ENCODE measurements at regions not wholly inside any gene's neighbourhood (a gene's known extent, or its start where the extent isn't known, plus 50 kb on each side); places are given as distances from the start of the nearest gene placed in this dataset.

DNA sequence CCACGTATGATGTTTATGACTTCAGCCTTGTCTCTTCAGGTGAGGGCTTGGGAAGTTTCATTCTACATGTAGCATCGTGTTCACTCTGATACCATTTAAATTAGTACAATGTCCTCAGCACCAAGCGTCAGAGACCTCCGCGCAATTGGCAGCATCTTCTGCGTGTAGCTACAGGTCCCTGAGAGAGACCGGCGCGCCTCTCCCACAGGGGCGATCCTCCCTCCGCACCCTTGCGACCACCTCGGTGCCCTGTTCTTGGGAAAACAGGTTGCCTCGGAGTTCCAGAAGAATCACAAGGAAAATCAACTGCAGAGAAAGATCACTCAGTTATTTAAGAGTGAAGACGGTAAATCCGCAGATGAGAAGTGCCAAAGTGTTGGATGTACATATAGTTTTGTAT is 206.2 kb downstream of the GATA3 start:
- Histone ChIP-seq H3K27me3 (peaks cover 0 to 15% (median 0%) of the 10 kb centered on the region in 3 donors), H3K4me3 (no peak overlapping the region), H3K4me1 (no peaks in the 10 kb centered on the region), H3K27ac (no peak overlapping the region), H3K36me3 (no peaks in the 10 kb centered on the region), H3K9me3 (no peaks in the 10 kb centered on the region)
- TF ChIP-seq POLR2A (IDR thresholded peaks at IDR 0.05) (no peak), EP300 (IDR thresholded peaks at IDR 0.05) (no peak), POLR2AphosphoS5 (IDR thresholded peaks at IDR 0.05) (no peak), CTCF (IDR thresholded peaks at IDR 0.05) (no peak)
- DNase-seq = no peak
- intact Hi-C loops (cut with DNase I) = no loop called here
- WGBS, 2 donors = 91 to 93% methylated on average over 16 of the region's 16 CpGs

DNA sequence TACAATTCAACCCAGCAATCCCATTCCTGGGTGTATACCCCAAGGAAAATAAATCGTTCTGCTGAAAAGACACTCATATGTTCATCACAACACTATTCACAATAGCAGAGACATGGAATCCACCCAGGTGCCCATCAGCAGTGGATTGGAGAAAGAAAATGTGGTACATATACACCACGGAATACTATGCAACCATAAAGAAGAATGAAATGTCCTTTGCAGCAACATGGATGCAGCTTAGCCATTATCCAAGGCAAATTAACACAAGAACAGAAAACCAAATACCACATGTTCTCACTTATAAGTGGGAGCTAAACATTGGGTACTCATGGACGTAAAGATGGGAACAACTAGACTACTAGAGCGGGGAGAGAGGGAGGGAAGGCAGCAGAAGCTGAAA is 207.8 kb downstream of the GATA3 start:
- no peak for DNase-seq
- no peaks in the 10 kb centered on the region for H3K4me1 ChIP-seq
- no peak overlapping the region for H3K4me3 ChIP-seq
- H3K27me3 ChIP-seq = peaks cover 0 to 15% (median 0%) of the 10 kb centered on the region in 3 donors
- intact Hi-C loops (cut with DNase I) = no loop called here
- no peaks in the 10 kb centered on the region for H3K36me3 ChIP-seq
- no peak overlapping the region for H3K27ac ChIP-seq
- no peaks in the 10 kb centered on the region for H3K9me3 ChIP-seq
- TF ChIP-seq CTCF (IDR thresholded peaks at IDR 0.05) (no peak), POLR2A (IDR thresholded peaks at IDR 0.05) (no peak), POLR2AphosphoS5 (IDR thresholded peaks at IDR 0.05) (no peak), EP300 (IDR thresholded peaks at IDR 0.05) (no peak)
- WGBS, 2 donors = 91 to 93% methylated on average over 4 of the region's 4 CpGs

DNA sequence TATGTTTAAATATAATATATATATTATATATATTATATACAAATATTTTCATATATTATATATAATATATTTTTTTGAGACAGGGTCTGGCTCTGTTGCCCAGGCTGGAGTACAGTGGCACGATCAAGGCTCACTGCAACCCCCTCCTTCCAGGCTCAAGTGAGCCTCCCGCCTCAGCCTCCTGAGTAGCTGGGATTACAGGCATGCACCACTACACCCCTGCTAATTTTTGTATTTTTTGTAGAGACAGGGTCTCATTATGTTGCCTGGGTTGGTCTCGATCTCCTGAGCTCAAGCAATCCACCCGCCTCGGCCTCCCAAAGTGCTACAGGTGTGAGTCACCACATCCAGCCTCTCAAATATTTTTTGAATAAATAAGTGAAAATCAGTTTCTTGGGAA is 215.5 kb downstream of the GATA3 start:
- intact Hi-C loops (cut with DNase I) = no loop called here
- H3K27me3 ChIP-seq = no peaks in the 10 kb centered on the region
- 92 to 97% methylated on average over 5 of the region's 5 CpGs for WGBS, 2 donors
- no peak for DNase-seq
- H3K27ac ChIP-seq = no peak overlapping the region
- H3K9me3 ChIP-seq = no peaks in the 10 kb centered on the region
- no peak overlapping the region for H3K4me3 ChIP-seq
- H3K36me3 ChIP-seq = no peaks in the 10 kb centered on the region
- TF ChIP-seq CTCF (IDR thresholded peaks at IDR 0.05) (no peak), POLR2A (IDR thresholded peaks at IDR 0.05) (no peak), POLR2AphosphoS5 (IDR thresholded peaks at IDR 0.05) (no peak), EP300 (IDR thresholded peaks at IDR 0.05) (no peak)
- H3K4me1 ChIP-seq = no peaks in the 10 kb centered on the region

GRCh38 chr10:8272794-8273425 is 218.4 kb downstream of the GATA3 start:
- intact Hi-C loops (cut with DNase I) = no loop called here
- Histone ChIP-seq H3K27ac (no peak overlapping the region), H3K4me3 (no peak overlapping the region), H3K4me1 (no peaks in the 10 kb centered on the region), H3K36me3 (no peaks in the 10 kb centered on the region), H3K27me3 (no peaks in the 10 kb centered on the region), H3K9me3 (no peaks in the 10 kb centered on the region)
- 63 to 77% methylated on average over 10 of the region's 10 CpGs for WGBS, 2 donors
- TF ChIP-seq POLR2A (IDR thresholded peaks at IDR 0.05) (no peak), POLR2AphosphoS5 (IDR thresholded peaks at IDR 0.05) (no peak), CTCF (IDR thresholded peaks at IDR 0.05) (no peak), EP300 (IDR thresholded peaks at IDR 0.05) (no peak)
- DNase-seq = no peak

- no peaks in the 10 kb centered on the region for H3K9me3 ChIP-seq
- intact Hi-C loops (cut with DNase I) = no loop called here
- H3K36me3 ChIP-seq = no peaks in the 10 kb centered on the region
- no peak overlapping the region for H3K4me3 ChIP-seq
- DNase-seq = no peak
- TF ChIP-seq CTCF (IDR thresholded peaks at IDR 0.05) (no peak), POLR2A (IDR thresholded peaks at IDR 0.05) (no peak), EP300 (IDR thresholded peaks at IDR 0.05) (no peak), POLR2AphosphoS5 (IDR thresholded peaks at IDR 0.05) (no peak)
- no peak overlapping the region for H3K27ac ChIP-seq
- H3K27me3 ChIP-seq = no peaks in the 10 kb centered on the region
- H3K4me1 ChIP-seq = no peaks in the 10 kb centered on the region
- 42 to 67% methylated on average over 2 of the region's 2 CpGs for WGBS, 2 donors
Measured at GRCh38 chr10:8273749-8274148, 219.3 kb downstream of the GATA3 start.
